Gastrocnemius medialis (tissue), 4 donors: ENCODE measurements at regions not wholly inside any gene's neighbourhood (a gene's known extent, or its start where the extent isn't known, plus 50 kb on each side); places are given as distances from the start of the nearest gene placed in this dataset.

Experiments
- ATAC-seq, 2 donors: fragments of 150-250 bp; one replicate each; pipeline ENCODE4 v1.9.1; 2016
- DNase-seq, 2 donors: peaks; one replicate each; pipeline ENCODE4 v3.0.0-alpha.2; 2019
- H3K27ac ChIP-seq, 4 donors: fragments of 200-600 bp; sonication (generic); 1 replicate in 1 of 4; 2 replicates in 3 of 4; pipeline ENCODE4 v1.5.1; 2016 to 2018; ENCODE audit warnings: mild to moderate bottlenecking in 2 of 4, moderate library complexity in 1 of 4
- H3K27me3 ChIP-seq, 3 donors: fragments of 200-600 bp; sonication (generic) in 2 of 3; 1 replicate in 1 of 3; 2 replicates in 2 of 3; pipeline versions ENCODE4 v1.5.1 to v1.6.0; 2016 to 2019; ENCODE audit warnings: mild to moderate bottlenecking in 1 of 3, moderate library complexity in 1 of 3
- H3K36me3 ChIP-seq, 2 donors: fragments of 200-600 bp; sonication (generic) in 1 of 2; one replicate each; pipeline ENCODE4 v1.5.1; 2017 to 2018
- H3K4me1 ChIP-seq, 2 donors: fragments of 200-600 bp; sonication (generic) in 1 of 2; one replicate each; pipeline ENCODE4 v1.5.1; 2016 to 2017; ENCODE audit warnings: mild to moderate bottlenecking in 2 of 2
- H3K4me3 ChIP-seq, 4 donors: fragments of 200-600 bp; sonication (generic) in 3 of 4; 1 replicate in 1 of 4; 2 replicates in 3 of 4; pipeline ENCODE4 v1.5.1; 2016 to 2019; ENCODE audit warnings: mild to moderate bottlenecking in 2 of 4
- H3K9me3 ChIP-seq, 3 donors: fragments of 200-600 bp; sonication (generic) in 2 of 3; 1 replicate in 1 of 3; 2 replicates in 2 of 3; pipeline ENCODE4 v1.5.1; 2016 to 2019
- CTCF ChIP-seq, 5 experiments: fragments of 450-650 bp in 3 of 5; fragments of 200-600 bp in 2 of 5; sonication (generic) in 2 of 5; IDR thresholded peaks in 4 of 5; conservative IDR thresholded peaks in 1 of 5; 1 replicate in 4 of 5; 2 replicates in 1 of 5; pipeline ENCODE4 v1.5.1; 2016 to 2019; ENCODE audit warnings: antibody characterized with exemption in 5 of 5, mild to moderate bottlenecking in 3 of 5, moderate library complexity in 3 of 5
- POLR2A ChIP-seq, 2 donors: fragments of 450-650 bp; IDR thresholded peaks; one replicate each; pipeline ENCODE4 v1.6.1; 2017; ENCODE audit warnings: antibody characterized with exemption in 2 of 2, mild to moderate bottlenecking in 2 of 2, moderate library complexity in 2 of 2
- in situ Hi-C, 4 donors: fragments of 200-750 bp; cut with MboI; loops; one replicate each; pipeline versions ENCODE4 v1.15.0 to v1.8.0; 2017; ENCODE audit warnings: low sequenced_read_pairs in 4 of 4
- intact Hi-C: fragments of 100-400 bp; cut with DNase I; formaldehyde crosslinking; loops from one replicate; pipeline ENCODE4 v1.15.1; 2023; ENCODE audit warnings: low total_unique reads

GRCh38 chr12:11564984-11565651 lies 84.4 kb upstream of the ETV6 start:
- Histone ChIP-seq H3K27me3 (no peaks in the 10 kb centered on the region), H3K4me1 (no peaks in the 10 kb centered on the region), H3K9me3 (no peaks in the 10 kb centered on the region), H3K27ac (no peak overlapping the region), H3K36me3 (no peaks in the 10 kb centered on the region), H3K4me3 (no peak overlapping the region)
- in situ Hi-C loops (loop anchor here in 1 of 4 donors (25.0 kb wide), 1 partner anchor 772 kb away; no protein-coding TSS in a partner anchor), intact Hi-C loops (no loop called here)
- TF ChIP-seq POLR2A (IDR thresholded peaks at IDR 0.05) = no peak
- no peak for TF ChIP-seq CTCF (IDR thresholded peaks at IDR 0.05 in 4 of 5, conservative IDR thresholded peaks at IDR 0.05 in 1 of 5)
- ATAC-seq (no peak), DNase-seq (no peak)

- ATAC-seq = no peak
- Histone ChIP-seq H3K9me3 (no peaks in the 10 kb centered on the region), H3K27me3 (no peaks in the 10 kb centered on the region), H3K4me3 (no peak overlapping the region), H3K27ac (no peak overlapping the region), H3K4me1 (no peaks in the 10 kb centered on the region), H3K36me3 (no peaks in the 10 kb centered on the region)
- in situ Hi-C loops = loop anchor here in 1 of 4 donors (25.0 kb wide), 1 partner anchor 772 kb away; no protein-coding TSS in a partner anchor
- intact Hi-C loops = no loop called here
- no peak for DNase-seq
- no peak for TF ChIP-seq POLR2A (IDR thresholded peaks at IDR 0.05)
- no peak for TF ChIP-seq CTCF (IDR thresholded peaks at IDR 0.05 in 4 of 5, conservative IDR thresholded peaks at IDR 0.05 in 1 of 5)
Observed at GRCh38 chr12:11565752-11566151, 83.7 kb upstream of the ETV6 start.

GRCh38 chr12:11568155-11568761 lies 81.2 kb upstream of the ETV6 start:
- TF ChIP-seq CTCF (IDR thresholded peaks at IDR 0.05 in 4 of 5, conservative IDR thresholded peaks at IDR 0.05 in 1 of 5) (no peak), POLR2A (IDR thresholded peaks at IDR 0.05) (no peak)
- intact Hi-C loops = no loop called here
- DNase-seq = no peak
- H3K27me3 ChIP-seq = no peaks in the 10 kb centered on the region
- no peak for ATAC-seq
- no peak overlapping the region for H3K4me3 ChIP-seq
- no peak overlapping the region for H3K27ac ChIP-seq
- no peaks in the 10 kb centered on the region for H3K9me3 ChIP-seq
- no peaks in the 10 kb centered on the region for H3K36me3 ChIP-seq
- H3K4me1 ChIP-seq = no peaks in the 10 kb centered on the region
- in situ Hi-C loops = loop anchor here in 1 of 4 donors (25.0 kb wide), 1 partner anchor 769 kb away; no protein-coding TSS in a partner anchor

GRCh38 chr12:11568762-11569478 lies 80.6 kb upstream of the ETV6 start:
- Histone ChIP-seq H3K4me3 (no peak overlapping the region), H3K27ac (no peak overlapping the region), H3K27me3 (no peaks in the 10 kb centered on the region), H3K4me1 (no peaks in the 10 kb centered on the region), H3K36me3 (no peaks in the 10 kb centered on the region), H3K9me3 (no peaks in the 10 kb centered on the region)
- intact Hi-C loops = no loop called here
- TF ChIP-seq POLR2A (IDR thresholded peaks at IDR 0.05) = no peak
- TF ChIP-seq CTCF (IDR thresholded peaks at IDR 0.05 in 4 of 5, conservative IDR thresholded peaks at IDR 0.05 in 1 of 5) = no peak
- ATAC-seq = no peak
- in situ Hi-C loops = loop anchor here in 1 of 4 donors (25.0 kb wide), 1 partner anchor 768 kb away; no protein-coding TSS in a partner anchor
- no peak for DNase-seq
